BJ (cell line): ENCODE measurements at regions not wholly inside any gene's neighbourhood (a gene's known extent, or its start where the extent isn't known, plus 50 kb on each side); places are given as distances from the start of the nearest gene placed in this dataset.

Experiments used
- CTCF ChIA-PET: fragments of 350-600 bp; formaldehyde crosslinking; extraction: SDS; loops from one replicate; lab custom pipeline; 2021; ENCODE audit warnings: antibody characterized with exemption, inconsistent platforms; lab: Yijun Ruan, JAX
- POLR2A ChIA-PET: fragments of 300-600 bp; sonication (Branson Sonifier 250); formaldehyde crosslinking; extraction: SDS; loops from one replicate; lab custom pipeline; 2021; ENCODE audit warnings: antibody characterized with exemption; lab: Charles Lee
- DNase-seq: peaks from one replicate; pipeline ENCODE4 v3.0.0-alpha.2; 2011; ENCODE audit warnings: low read depth
- H3K27me3 ChIP-seq: 2 replicates; pipeline ENCODE4 v1.6.0; 2011; ENCODE audit warnings: low read length; ENCODE audit not compliant: control insufficient read depth, insufficient read depth
- H3K36me3 ChIP-seq: 2 replicates; pipeline ENCODE4 v1.5.1; 2011; ENCODE audit warnings: low read length; ENCODE audit not compliant: control insufficient read depth, insufficient read depth
- H3K4me3 ChIP-seq: 2 replicates; pipeline ENCODE4 v1.5.1; 2011; ENCODE audit warnings: low read depth, mild to moderate bottlenecking, control low read depth, low read length
- TF ChIP-seq, protein P1 (sequence below): IDR thresholded peaks from 2 replicates; pipeline ENCODE4 v1.5.1; 2011; ENCODE audit warnings: low read depth, mild to moderate bottlenecking, control low read depth, inconsistent platforms, low read length, moderate library complexity; ENCODE audit not compliant: insufficient read depth

DNA sequence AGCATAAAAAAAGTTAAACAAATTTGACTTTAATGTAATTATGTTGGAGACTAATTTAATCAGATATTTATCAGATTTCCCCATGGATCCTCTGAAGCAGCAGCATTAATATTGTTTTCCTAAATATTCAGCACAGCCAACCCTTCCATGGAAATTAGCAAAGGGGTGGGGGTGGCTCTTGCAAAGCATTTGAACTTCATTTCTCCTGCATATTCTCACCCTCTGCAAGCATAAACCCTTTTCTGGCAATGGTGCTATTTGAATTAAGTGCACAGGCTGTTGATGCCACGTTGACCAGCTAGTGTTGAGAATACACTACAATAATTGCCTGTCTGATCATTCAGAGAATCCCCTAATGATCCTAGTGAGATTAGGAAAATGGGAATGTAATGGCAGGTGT lies 488.1 kb upstream of the KLF12 start:
- H3K36me3 ChIP-seq = no peaks in the 10 kb centered on the region
- TF ChIP-seq, protein P1, sequence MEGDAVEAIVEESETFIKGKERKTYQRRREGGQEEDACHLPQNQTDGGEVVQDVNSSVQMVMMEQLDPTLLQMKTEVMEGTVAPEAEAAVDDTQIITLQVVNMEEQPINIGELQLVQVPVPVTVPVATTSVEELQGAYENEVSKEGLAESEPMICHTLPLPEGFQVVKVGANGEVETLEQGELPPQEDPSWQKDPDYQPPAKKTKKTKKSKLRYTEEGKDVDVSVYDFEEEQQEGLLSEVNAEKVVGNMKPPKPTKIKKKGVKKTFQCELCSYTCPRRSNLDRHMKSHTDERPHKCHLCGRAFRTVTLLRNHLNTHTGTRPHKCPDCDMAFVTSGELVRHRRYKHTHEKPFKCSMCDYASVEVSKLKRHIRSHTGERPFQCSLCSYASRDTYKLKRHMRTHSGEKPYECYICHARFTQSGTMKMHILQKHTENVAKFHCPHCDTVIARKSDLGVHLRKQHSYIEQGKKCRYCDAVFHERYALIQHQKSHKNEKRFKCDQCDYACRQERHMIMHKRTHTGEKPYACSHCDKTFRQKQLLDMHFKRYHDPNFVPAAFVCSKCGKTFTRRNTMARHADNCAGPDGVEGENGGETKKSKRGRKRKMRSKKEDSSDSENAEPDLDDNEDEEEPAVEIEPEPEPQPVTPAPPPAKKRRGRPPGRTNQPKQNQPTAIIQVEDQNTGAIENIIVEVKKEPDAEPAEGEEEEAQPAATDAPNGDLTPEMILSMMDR = no peak
- H3K4me3 ChIP-seq = no peak overlapping the region
- DNase-seq = no peak
- H3K27me3 ChIP-seq = no peaks in the 10 kb centered on the region
- CTCF ChIA-PET = no interaction called here
- POLR2A ChIA-PET = no interaction called here

DNA sequence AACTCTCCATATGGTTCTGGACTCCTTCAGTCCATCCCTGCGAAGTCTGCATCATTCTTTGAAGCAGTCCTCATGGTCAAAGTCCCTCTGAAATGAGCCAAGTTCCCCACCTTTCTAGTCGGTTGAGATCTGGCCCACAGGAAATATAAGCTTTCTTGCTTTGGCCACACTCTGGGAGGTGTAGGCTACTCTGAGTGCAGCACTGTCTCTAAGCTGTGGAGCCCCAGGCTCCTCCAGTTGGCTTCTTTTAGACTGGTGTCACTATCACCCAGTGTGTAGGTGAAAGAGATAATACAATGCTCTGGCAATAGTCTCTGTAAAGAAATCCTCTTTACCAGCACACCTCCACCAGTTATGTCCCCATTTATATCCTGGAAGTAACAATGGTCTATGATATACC lies 486.5 kb upstream of the KLF12 start:
- no peak for DNase-seq
- TF ChIP-seq, protein P1 = no peak
- Histone ChIP-seq H3K36me3 (no peaks in the 10 kb centered on the region), H3K4me3 (no peak overlapping the region), H3K27me3 (no peaks in the 10 kb centered on the region)
- ChIA-PET POLR2A (no interaction called here), CTCF (no interaction called here)

DNA sequence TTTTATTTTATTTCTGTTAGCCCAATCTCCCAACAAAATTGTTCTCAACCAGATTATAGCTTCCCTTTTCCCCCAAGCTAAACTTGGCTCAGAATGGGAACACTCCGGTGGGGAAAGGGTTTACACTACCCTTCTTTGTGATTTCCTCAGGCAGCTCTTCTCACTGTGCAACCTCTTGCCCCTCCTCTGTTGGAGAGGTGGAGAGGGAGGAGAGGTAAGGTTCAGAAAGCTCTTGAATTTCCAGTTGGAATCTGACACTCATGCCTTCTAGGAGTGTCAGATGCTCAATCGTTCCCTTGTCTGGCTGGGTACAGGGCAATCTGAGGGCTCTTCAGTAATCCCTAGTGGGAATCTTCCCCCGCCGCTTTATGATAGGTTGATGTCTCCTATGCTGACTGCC lies 486.1 kb upstream of the KLF12 start:
- Histone ChIP-seq H3K4me3 (no peak overlapping the region), H3K36me3 (no peaks in the 10 kb centered on the region), H3K27me3 (no peaks in the 10 kb centered on the region)
- DNase-seq = no peak
- ChIA-PET CTCF (no interaction called here), POLR2A (no interaction called here)
- TF ChIP-seq, protein P1 = no peak

DNA sequence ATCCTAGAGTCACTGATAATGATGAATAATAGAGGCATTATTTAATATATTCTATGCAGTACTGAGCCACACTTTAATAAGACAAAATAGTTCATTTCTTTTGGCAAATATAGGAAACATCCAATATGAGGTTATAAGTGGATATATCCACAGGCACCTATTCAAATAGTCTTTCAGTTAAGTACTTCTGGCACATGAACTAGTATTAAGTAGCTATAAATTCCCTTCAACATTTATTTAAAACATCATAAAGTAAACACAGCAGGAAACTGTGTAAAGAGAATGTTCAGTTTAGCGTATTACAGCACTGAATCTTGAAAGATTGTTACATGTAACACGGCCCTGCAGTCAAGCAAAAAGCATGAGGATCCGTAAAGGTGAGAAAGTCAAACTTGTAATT lies 463.3 kb upstream of the KLF12 start:
- ChIA-PET CTCF (no interaction called here), POLR2A (no interaction called here)
- DNase-seq = no peak
- no peaks in the 10 kb centered on the region; the same call in 1 of the 2 replicates for H3K27me3 ChIP-seq
- H3K4me3 ChIP-seq = no peak overlapping the region
- H3K36me3 ChIP-seq = no peaks in the 10 kb centered on the region
- TF ChIP-seq, protein P1 = no peak

DNA sequence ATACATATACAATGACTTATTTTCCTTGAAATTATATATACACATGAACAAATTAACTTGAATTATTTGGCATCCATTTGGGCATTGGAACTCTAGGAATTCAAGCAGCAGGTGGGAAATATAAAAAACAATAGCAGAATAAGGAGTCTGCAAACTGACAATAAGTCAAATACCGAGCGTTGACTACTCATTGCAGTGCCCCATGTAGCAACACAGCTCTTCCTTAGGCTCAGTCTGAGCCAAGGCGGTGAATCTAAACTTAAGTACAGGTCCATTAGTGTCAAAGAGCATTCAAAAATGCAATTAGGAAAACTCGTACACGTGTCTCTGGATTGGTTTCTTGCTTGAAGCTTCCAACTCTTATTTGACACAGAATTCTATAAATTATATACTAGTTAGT lies 462.5 kb upstream of the KLF12 start:
- TF ChIP-seq, protein P1 = no peak
- ChIA-PET POLR2A (no interaction called here), CTCF (interaction anchor here (0.9 kb wide), 1 partner anchor 19 kb away, joined by 3 read pairs; no protein-coding TSS in a partner anchor)
- H3K36me3 ChIP-seq = no peaks in the 10 kb centered on the region
- H3K27me3 ChIP-seq = no peaks in the 10 kb centered on the region; the same call in 1 of the 2 replicates
- DNase-seq = no peak
- H3K4me3 ChIP-seq = no peak overlapping the region
